ENCODE measurements at regions not wholly inside any gene's neighbourhood (a gene's known extent, or its start where the extent isn't known, plus 50 kb on each side); places are given as distances from the start of the nearest gene placed in this dataset.
"Not testable (repeated sequence)": the region's sequence is repeated elsewhere in the genome, so short reads cannot be mapped to it uniquely, and the experiment has no call there.

GRCh38 chr11:134978388-134979088 lies 566.5 kb upstream of the B3GAT1 start:
- no peak for DNase-seq (ENCODE audit: low read depth)
- H3K4me3 ChIP-seq (ENCODE audit: control insufficient read depth, low read depth, low read length) = no peak overlapping the region
- TF ChIP-seq CTCF (IDR thresholded peaks at IDR 0.05; ENCODE audit: control insufficient read depth, insufficient read depth, low read depth, low read length, missing control alignments) = no peak

- no peak for TF ChIP-seq CTCF (IDR thresholded peaks at IDR 0.05; ENCODE audit: control insufficient read depth, insufficient read depth, low read depth, low read length, missing control alignments)
- DNase-seq (ENCODE audit: low read depth) = no peak
- H3K4me3 ChIP-seq (ENCODE audit: control insufficient read depth, low read depth, low read length) = no peak overlapping the region
Observed at GRCh38 chr11:134976551-134976950, 564.5 kb upstream of the B3GAT1 start.

GRCh38 chr11:134975866-134976376 lies 563.9 kb upstream of the B3GAT1 start:
- H3K4me3 ChIP-seq (ENCODE audit: control insufficient read depth, low read depth, low read length) = no peak overlapping the region
- TF ChIP-seq CTCF (IDR thresholded peaks at IDR 0.05; ENCODE audit: control insufficient read depth, insufficient read depth, low read depth, low read length, missing control alignments) = no peak
- no peak for DNase-seq (ENCODE audit: low read depth)

DNA sequence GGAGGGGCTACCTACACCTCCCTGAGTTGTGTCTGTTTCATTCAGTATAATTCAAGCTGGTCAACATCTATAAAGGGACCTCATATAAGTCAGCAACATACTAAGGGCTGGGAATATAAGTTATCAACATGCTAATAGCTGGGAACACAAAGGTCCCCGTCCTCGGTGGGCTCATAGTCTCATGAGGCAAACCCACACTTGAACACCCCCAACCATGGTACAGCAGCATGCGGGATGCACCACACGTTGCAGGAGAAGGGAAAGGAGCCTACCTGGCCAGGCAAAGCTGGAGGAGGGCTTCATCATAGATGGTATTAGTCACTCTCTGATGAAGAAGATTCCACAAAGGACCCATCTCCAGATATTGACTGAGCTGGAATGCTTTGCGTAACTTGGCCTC lies 561.8 kb upstream of the B3GAT1 start:
- H3K4me3 ChIP-seq (ENCODE audit: control insufficient read depth, low read depth, low read length) = no peak overlapping the region
- TF ChIP-seq CTCF (IDR thresholded peaks at IDR 0.05; ENCODE audit: control insufficient read depth, insufficient read depth, low read depth, low read length, missing control alignments) = no peak
- no peak for DNase-seq (ENCODE audit: low read depth)

GRCh38 chr11:134971381-134971780 lies 559.3 kb upstream of the B3GAT1 start:
- no peak for DNase-seq (ENCODE audit: low read depth)
- TF ChIP-seq CTCF (IDR thresholded peaks at IDR 0.05; ENCODE audit: control insufficient read depth, insufficient read depth, low read depth, low read length, missing control alignments) = no peak
- no peak overlapping the region for H3K4me3 ChIP-seq (ENCODE audit: control insufficient read depth, low read depth, low read length)

DNA sequence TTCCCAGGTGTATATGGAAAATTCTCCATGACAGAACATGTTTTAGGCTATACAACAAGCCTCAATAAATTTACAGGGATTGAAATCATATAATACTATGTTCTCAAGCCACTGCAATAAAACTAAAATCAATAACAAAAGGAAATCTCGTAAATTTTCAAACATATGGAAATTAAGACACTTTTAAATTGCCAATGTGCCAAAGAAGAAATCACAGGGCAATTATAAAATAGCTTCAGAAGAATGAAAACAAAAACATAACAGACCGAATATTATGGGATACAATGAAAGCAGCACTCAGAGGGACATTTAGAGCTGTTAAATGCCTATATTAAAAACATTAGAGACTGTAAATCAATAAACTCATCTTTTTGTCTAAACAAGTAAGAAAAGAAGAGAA lies 555.7 kb upstream of the B3GAT1 start:
- no peak overlapping the region for H3K4me3 ChIP-seq (ENCODE audit: control insufficient read depth, low read depth, low read length)
- no peak for TF ChIP-seq CTCF (IDR thresholded peaks at IDR 0.05; ENCODE audit: control insufficient read depth, insufficient read depth, low read depth, low read length, missing control alignments)
- DNase-seq (ENCODE audit: low read depth) = no peak

DNA sequence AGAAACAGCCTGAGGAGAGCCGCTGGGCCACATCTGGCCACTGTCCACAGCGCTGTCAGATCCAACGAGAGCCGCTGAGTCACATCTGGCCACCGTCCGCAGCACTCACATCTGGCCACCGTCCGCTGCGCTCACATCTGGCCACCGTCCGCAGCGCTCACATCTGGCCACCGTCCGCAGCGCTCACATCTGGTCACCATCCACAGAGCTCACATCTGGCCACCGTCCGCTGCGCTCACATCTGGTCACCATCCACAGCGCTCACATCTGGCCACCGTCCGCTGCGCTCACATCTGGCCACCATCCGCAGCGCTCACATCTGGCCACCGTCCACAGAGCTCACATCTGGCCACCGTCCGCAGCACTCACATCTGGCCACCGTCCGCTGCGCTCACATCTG lies 549.3 kb upstream of the B3GAT1 start:
- not testable (repeated sequence) for H3K4me3 ChIP-seq (ENCODE audit: control insufficient read depth, low read depth, low read length); DNase-seq (ENCODE audit: low read depth)

Measured in AG09309 (cell line).